ENCODE measurements at regions not wholly inside any gene's neighbourhood (a gene's known extent, or its start where the extent isn't known, plus 50 kb on each side); places are given as distances from the start of the nearest gene placed in this dataset.
"Not testable (repeated sequence)": the region's sequence is repeated elsewhere in the genome, so short reads cannot be mapped to it uniquely, and the experiment has no call there.

- DNase-seq, result not testable (repeated sequence)
Measured at GRCh38 chr1:220475608-220476007, 52.3 kb upstream of the MARK1 start.

- not testable (repeated sequence) for DNase-seq
Measured at GRCh38 chr1:220475141-220475540, 52.8 kb upstream of the MARK1 start.

GRCh38 chr1:220473440-220473839, 54.5 kb upstream of the MARK1 start:
- no peak for DNase-seq

- DNase-seq, result no peak
Measured at GRCh38 chr1:220462752-220463151, 65.2 kb upstream of the MARK1 start.

- DNase-seq, result peak; percentile 6 to 8
Measured at GRCh38 chr1:220458936-220459335, 69.0 kb upstream of the MARK1 start.

GRCh38 chr1:220457957-220458609, 69.9 kb upstream of the MARK1 start:
- no peak for DNase-seq

GRCh38 chr1:220455559-220455958, 72.4 kb upstream of the MARK1 start:
- no peak for DNase-seq

GRCh38 chr1:220454155-220454777, 73.7 kb upstream of the MARK1 start:
- DNase-seq, result no peak

- no peak for DNase-seq
Measured at GRCh38 chr1:220453371-220453770, 74.6 kb upstream of the MARK1 start.

GRCh38 chr1:220451532-220451931, 76.4 kb upstream of the MARK1 start:
- no peak for DNase-seq

GRCh38 chr1:220450927-220451326, 77.0 kb upstream of the MARK1 start:
- no peak for DNase-seq

GRCh38 chr1:220448217-220448616, 79.7 kb upstream of the MARK1 start:
- no peak for DNase-seq

GRCh38 chr1:220444586-220444985, 83.3 kb upstream of the MARK1 start:
- not testable (repeated sequence) for DNase-seq

GRCh38 chr1:220441211-220441610, 86.7 kb upstream of the MARK1 start:
- no peak for DNase-seq

GRCh38 chr1:220438741-220439140, 89.2 kb upstream of the MARK1 start:
- no peak for DNase-seq

- no peak for DNase-seq
Measured at GRCh38 chr1:220432408-220432807, 95.5 kb upstream of the MARK1 start.

- DNase-seq, result no peak
Measured at GRCh38 chr1:220431554-220432239, 96.2 kb upstream of the MARK1 start.

GRCh38 chr1:220430586-220430985, 97.3 kb upstream of the MARK1 start:
- no peak for DNase-seq

- DNase-seq, result no peak
Measured at GRCh38 chr1:220430059-220430458, 97.9 kb upstream of the MARK1 start.

GRCh38 chr1:220426989-220427388, 100.9 kb upstream of the MARK1 start:
- DNase-seq, result no peak

- DNase-seq, result no peak
Measured at GRCh38 chr1:220425852-220426251, 102.1 kb upstream of the MARK1 start.

- DNase-seq, result no peak
Measured at GRCh38 chr1:220421508-220421907, 106.4 kb upstream of the MARK1 start.

GRCh38 chr1:220420726-220421125, 107.2 kb upstream of the MARK1 start:
- no peak for DNase-seq

Data from right lung (tissue), 2 donors.